Central memory CD4-positive, alpha-beta T cell (primary cell): ENCODE measurements at regions not wholly inside any gene's neighbourhood (a gene's known extent, or its start where the extent isn't known, plus 50 kb on each side); places are given as distances from the start of the nearest gene placed in this dataset.

Experiments used
- DNase-seq: peaks from one replicate; pipeline ENCODE4 v3.0.0; 2022

DNA sequence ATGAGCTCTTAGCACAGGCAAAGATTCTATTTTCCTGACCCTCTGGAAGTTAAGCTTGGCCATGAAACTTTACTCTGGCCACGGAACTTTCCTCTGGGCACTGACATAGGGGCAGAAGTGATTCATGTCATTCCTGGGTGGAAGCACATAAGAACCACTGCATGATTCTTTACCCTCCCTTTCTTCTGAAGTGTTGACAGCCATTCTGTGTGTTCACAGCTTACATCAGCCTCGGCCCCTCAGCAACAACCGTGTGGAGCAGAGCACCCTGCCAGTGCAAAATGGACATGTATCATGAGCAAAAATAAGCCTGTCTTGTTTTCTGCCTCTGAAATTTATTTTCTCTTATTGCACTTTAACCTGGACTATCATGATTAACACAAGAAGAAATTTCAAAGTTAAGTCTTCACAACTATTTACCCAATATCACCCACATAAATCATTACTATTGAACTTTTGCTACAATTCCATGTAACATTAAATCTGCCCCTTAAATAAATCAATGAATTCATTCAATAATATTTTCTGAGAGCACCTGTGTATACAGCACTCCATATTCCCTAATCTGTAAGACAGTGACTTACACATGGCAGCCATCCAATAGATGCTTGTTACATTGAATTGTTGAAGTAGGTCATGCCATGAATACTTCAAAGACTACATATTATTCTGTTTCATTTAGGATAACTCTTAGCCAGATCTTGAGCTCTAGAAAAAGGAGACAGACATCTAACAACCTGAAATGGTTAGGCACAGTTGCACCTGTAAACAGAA lies 531.9 kb downstream of the IRS1 start:
- DNase-seq: no peak

DNA sequence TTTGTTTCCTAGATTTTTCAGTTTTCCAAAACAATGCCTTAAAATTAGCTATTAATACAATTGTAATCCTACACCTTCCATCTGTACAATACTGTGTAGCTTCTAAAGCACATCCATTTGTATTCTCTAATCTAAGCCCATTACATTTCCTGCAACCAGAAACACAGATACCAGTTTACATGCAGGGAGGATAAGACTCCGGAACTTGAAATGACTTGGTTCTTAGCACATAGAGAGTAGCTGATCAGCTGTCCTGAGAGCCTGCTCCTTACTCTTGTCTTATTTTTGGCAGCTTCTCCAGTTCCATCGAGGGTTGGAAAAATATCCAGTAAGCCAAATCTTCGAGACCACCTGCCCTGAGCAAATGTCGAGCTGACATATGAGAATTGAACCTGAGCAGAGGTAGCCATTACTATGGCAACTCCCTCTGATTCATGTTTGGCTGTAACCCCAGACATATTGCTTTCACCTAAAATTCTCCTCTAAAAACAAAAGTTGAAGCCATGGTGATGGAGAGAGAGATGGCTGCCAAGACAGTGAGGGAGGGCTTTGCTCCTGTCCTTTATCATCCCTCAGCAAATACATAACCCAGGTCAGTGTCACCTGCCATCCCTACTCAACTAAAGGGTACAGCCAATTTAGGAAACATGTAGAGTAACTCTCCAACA lies 542.8 kb downstream of the IRS1 start:
- DNase-seq: no peak

DNA sequence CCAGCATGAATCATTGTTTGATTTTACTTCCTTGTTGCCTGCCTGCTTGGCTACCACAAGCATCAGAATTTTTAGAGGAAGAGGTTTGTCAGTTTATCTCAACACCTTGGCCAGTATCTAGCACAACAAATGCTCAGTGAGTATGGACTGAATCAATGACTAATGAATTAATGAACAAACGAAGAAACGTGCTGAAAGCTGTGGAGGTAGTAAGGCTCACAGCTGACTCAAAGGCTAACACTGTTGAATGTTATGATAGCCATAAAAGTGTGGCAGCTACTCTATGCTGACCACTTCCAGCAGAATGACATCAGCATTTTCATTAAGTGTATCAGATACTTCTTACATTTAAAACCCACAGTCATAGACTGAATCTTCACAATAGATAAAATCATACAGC lies 543.4 kb downstream of the IRS1 start:
- no peak for DNase-seq

DNA sequence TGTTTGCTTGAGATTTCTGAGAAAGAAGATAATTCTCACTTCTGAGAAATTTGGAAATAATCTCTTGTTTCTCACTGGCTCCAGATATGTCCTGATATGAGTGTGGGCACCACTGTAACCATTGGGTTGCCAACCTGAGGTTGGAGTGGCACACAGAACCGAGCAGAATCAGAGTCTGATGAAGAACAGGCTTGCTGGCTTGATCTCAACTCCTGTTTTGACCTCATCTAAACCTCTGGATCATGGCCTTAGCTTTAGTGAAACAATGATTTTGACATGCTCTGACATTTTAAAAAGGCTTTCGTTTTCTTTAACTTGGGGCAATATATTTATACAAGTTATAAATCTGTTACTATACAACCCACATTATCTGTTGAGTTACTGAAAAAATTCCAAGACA lies 548.0 kb downstream of the IRS1 start:
- DNase-seq: no peak

DNA sequence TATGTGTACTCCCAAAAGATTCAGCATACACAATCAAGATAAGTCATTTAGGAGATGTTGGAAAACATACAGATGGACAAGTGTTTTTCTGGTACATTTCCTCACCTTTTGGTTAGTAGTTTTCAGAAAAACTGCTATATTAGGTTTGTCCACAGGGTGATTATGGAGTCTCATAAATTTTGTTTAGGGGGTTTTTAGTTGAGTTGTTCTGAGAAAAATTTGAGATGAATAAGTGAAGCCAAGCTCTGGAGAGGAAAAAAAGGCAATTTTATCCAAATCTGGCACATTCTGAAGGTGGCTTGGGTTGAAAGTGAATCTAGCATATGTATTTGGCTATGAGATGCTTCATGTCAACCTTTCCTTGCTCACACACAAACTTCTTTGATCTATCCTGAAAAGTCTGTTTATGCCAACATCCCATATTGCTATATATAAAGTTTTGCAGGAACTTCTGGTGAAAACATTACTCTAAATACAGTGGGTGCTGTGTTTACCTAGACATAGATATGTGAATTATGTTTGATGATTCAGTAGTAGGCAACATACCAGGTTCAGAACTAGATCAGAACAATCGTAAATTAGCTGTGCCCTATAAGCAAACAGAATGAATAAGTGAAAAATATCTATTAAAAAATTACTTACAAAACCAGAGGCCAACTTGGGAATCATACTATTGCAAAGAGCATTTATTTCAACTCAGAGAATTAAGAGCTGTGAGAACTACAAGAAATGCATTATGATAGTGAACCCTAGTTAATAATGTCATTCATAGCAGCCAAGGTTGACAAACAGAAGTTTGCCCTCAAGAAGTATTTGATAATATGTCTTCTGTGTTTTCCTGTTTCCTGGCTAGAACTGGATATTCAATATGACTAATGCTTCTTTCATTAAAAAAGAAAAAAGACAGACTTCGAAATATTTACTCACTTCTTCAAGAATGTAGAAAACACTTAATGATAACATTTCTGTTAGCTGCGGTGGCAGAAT lies 552.0 kb downstream of the IRS1 start:
- DNase-seq: no peak

DNA sequence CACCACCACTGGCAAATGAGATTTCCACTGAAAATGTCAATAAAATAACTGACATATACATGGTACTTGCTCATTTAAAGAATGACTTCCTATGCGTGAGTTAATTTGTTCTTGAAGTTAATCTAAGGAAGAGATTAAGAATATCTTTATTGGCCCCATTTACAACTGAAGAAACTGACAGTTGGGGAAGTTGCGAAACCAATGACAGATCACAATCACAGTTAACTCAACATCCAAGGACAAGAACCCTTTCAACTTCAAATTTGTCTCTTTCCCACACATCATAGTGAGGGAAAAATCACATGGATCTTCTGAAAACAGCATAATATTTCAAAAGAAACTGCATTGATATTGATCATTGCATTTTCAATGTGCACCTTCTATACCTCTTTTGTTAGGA lies 565.4 kb downstream of the IRS1 start:
- DNase-seq: no peak

DNA sequence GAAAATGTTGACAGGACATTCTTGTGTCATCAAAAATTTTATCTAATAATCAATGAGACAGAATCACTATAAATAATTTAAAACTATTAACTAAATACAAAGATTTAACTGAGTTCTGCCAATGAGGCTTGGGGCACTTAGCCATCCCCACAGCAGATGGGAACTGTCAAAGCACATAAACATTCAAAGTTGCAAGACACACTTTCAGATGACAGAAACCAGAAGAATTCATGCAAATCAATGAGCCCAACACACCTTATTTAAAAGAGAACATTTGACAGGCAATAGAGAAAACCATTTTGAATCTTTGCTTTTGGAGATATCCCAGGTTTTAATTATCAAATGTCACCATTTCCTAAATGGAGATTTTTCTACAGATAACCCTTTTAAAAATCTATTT lies 566.2 kb downstream of the IRS1 start:
- DNase-seq: no peak

DNA sequence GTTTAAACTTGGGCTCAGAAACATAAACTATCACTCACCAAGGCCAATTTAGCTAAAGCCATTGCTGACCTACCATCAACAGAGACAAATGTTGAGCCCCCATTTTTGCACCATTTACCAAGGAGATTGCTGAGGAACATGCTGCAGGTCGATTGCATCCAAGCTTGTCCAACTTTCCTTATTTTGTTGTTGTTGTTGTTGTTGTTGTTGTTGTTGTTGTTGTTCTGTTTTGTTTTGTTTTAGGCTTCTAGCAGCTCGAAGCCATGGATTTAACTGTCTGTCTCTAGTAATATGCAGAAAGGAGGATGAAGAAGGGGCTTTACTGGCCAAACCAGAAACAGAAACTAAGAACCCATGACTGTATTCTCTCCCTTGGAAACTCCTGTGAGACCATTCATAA lies 571.5 kb downstream of the IRS1 start:
- DNase-seq: no peak

DNA sequence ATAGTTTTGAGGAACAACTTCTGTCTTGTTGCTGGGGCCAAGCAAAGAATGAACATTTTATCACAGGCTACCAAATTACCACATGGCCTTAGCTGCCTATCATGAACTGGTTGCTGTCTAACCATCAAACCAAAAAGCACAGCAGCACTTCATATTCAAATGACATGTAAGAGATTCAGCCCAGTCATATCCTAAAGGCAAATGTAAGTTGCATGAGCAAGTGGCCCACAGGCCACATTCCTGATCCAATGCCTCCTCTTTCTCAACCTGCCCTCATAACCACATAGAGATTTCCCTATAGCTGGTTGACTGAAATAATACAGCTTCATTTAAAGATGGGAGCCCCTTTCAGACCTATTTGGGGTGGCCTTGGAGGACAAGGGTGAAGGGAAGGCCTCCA lies 572.3 kb downstream of the IRS1 start:
- DNase-seq: no peak

DNA sequence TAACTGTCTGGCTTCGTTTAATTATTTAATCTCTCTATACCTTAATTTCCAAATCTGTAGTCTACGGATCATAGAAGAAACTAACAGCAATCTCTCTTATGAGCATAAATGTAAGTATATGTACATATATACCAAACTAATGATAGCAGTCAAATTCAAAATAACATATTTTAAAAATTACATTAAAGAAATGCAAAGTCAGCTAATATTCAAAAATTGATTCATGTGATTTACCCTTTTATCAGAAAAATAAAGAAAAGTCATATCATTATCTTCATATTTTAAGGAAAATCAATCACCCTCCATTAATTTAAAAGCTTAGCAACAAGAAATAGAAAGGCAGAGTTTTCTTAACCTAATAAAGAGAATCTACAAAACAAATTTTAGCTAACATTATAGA lies 575.9 kb downstream of the IRS1 start:
- DNase-seq: no peak

DNA sequence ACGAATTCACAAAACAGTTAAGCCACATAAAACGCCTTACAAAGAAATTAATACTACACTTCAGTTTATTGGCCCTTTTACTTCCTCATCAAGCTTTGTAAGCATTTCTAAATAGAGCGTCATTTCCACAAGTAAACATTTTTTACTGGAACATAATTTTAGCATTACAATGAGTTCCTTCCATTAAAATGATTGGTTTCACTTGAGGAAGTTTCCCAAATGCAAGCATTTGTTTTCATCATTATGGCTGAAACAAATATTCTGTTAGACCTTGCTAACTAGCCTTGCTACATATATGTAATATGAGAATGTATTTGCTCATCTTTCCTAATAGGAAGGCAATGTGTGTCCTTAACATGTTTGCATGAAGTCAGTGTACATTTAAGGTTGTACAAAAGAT lies 579.1 kb downstream of the IRS1 start:
- no peak for DNase-seq

DNA sequence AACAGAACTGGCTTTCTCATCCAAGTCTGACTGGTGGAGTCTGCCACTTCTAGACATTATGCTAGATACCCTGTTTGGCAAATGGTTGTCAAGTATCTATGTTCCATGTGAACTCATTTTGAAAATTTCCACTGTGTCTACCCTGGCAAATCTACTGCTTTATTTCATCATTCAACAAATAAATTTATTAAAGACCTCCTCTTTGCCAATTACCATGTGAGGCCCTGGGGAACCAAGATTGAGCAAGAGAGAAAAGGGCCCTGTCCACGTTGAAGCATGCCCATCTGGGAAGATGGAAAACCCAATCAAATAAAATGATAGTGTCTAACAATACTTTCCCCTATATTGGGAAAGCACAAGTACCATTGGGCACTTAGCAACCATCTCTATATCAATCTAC lies 582.4 kb downstream of the IRS1 start:
- no peak for DNase-seq

DNA sequence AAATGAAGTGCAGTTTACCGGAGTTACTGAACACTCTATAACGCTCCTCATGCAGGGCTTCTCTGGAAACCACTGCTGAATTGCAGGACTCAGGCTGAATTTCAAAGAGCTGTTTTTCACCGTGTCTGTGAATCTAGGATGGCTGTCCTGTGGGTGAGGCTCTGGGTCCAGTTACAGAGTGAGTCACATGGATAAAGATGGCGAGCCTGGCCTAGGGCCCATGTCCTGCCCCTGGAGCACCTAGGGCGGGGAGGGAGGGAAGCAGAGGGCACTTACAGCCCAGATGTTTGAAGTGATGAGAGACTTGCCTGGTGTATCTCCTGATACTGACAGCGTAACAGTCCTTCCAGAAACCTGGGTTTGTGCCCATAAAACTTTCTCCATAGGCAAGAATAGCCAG lies 583.0 kb downstream of the IRS1 start:
- DNase-seq: no peak

DNA sequence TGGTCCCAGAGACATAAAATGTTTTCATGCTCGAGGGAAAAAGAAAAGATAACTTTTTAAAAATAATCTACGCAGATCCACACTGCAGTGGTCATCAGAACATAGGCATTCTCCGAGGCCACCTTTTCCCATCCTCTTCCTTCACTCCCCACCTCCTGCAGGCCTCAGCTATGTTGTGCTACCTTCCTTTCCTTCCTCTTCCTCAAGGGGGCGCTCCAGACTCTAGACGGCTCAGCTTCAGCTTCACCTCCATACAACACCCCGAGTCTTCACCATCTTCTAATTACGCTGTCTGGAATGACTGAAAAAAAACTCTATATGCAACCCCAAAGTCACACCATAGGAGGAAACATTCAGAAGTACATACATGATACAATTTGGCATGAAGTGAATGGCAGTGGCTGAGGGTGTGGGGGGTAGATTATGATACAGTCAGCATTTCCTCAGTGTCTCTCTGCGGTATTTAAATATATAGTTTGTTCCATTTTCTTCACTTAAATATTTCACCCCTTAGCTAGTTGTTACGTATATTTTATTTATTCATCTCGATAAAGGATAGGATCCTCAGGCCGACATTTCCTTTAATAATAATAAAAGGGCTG lies 583.6 kb downstream of the IRS1 start:
- DNase-seq: peak; percentile 44

DNA sequence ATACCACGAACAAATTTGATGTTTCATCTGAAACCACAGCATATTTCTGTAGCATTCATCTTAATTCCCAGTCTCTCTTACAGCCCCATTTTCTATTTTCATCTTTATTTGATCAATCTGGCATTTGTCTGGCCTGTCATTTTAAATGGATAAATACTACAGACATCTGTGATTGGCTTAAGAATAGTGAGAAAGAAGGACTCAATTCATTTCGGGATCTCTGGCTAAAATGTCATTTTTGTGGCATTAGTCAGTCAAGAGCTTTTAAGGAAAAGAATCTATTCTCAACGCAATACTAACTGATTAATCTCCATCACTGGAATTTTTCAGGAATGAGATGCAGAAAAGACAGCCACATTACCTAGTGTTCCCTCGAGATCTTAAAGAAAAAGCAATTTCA lies 585.9 kb downstream of the IRS1 start:
- DNase-seq: no peak

DNA sequence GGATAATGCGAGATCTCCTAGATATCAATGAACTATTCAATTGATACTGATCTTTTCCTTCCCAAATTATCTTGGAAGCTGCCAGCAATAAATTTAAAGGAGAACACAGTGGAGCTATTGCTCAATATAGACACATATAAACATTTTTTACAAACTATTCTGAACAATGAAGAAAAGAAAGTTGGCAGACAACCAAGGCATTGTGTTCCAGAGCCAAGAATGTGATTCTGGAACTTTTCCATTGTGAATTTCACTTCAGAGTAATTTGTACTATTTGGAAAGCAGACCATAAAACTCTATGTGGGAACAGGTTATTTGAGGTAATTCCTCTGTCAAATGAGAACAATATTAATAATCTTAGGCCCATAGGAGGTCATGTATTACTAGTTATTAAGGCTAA lies 588.2 kb downstream of the IRS1 start:
- DNase-seq: no peak

DNA sequence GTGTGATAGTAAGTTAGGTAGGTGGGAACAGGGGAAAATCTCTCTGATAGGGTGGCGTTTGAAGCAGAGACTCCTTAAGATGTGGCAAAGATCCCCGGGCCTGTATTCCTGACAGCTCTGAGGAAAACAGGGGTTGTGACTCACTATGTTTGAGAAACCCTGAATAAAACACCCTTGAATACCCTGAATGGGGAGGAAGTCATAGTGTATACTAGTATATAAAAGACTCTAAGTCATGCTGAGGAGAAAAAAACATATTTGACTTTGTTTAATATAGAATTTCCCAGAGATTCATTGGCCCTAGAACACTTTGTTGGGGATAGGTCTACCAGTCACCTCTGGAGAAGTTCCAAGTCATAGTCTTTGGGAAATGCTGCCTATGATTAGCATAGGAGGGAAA lies 590.9 kb downstream of the IRS1 start:
- DNase-seq: no peak

DNA sequence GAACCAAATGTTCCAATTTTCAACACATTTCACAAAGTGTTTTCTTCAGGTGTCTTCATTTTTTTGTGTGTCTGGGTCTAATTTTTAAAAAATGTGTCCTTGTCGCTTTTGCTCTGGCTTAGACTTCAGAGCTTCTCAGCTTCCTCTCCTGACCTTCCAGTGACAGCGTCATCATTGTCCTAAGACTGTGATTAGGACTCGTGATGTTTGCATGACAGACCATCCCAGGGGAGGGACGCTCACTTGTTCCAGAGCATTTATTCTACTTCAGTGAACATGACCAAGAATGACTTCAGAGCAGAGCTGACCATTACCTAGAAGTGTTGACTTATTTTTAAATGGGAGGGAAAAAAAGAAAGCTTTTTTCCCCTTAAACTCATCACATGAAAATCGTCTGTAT lies 591.9 kb downstream of the IRS1 start:
- no peak for DNase-seq

DNA sequence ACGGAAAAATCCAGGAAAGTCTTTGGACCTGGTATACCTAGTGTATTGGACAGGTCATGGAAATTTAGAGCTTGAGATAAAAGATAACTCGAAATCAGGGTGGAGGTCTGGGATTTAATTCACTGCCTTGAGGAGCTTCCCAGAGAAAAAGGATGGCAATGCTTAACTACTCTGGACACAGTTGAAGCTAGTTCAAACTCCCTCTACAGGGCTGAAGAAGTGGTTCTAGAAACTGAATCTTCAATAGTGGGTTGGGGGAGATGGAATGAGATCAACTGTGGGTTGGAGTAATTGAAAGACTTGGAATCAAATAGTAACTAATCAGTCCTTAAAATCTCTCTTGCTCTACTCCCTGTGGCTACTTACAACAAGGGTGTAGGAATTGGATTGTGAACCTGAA lies 600.1 kb downstream of the IRS1 start:
- DNase-seq: no peak

DNA sequence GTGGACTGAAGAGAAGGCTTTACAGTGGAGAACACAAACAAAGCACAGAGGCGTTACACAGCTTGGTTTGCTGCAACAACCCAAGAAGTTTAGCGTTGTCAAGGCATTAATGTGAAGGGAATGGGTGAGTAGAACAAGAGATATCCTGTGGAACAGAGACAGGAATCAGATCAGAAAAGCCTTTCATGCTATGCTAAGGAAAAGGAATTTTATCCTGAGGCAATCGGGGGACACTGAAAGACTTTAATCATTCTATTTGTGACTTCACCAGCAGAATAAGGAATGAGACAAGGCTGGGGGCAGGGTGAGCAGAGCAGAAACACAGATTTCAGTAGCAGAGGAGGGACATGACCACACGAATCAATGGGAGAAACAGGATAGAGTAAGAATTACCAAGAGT lies 600.7 kb downstream of the IRS1 start:
- no peak for DNase-seq

DNA sequence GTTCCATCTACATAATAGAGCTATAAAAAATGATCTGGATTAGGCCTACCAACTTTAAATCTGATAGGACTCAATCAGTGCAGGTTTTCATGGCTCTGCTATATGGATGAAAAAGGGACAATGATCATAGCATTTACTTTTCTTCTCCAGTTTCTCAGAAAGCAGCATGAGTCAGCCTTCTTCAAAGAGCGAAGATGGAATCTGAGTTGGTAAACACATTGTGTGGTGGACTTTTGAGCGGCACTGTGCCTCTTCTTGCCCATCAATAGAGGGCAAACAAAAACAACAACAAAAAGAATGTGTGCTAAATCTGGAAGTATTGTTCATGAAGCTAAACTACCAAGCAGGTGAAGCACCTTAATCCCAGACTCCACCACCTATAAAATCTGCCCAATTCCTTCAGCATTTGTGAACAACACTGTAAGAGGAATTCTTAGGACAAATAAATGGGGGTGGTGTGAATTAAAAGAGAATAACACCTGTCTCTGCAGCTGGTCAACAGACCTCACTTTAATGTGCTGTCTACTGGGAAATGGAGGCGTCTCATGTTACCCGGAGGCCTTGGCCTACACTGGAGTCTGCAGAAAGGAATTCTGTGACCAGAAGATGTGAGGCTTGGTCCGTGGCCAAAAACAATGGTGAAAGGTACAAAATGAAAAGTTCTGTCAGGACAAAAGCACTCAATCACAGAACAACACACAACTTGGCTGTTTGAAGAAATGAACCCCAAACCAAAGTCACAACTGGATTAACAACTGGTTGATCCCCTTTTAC lies 609.0 kb downstream of the IRS1 start:
- no peak for DNase-seq

DNA sequence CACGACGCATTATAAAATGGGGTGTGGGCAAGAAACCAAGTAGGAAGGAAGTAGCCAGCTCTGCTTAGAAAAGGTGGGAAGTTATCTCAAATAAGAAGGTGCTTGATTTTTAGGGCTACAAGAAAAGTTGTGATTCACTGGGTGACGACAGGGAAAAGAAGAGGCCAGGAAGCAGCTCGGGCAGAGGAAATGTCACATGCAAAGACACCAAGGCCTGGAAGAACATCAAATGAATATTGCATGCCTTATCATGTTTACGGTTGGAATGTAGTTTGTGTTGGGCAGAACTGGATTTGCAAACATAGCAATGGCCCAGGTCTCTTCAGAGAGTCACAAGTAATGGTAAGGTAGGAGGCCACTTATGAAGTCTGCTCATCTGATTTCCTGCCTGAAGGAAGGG lies 610.6 kb downstream of the IRS1 start:
- DNase-seq: no peak
